Spleen (tissue), 7 donors: ENCODE measurements at regions not wholly inside any gene's neighbourhood (a gene's known extent, or its start where the extent isn't known, plus 50 kb on each side); places are given as distances from the start of the nearest gene placed in this dataset.

Source experiments
- CTCF ChIP-seq, 11 experiments: fragments of 200-600 bp in 7 of 11; fragments of 450-650 bp in 4 of 11; sonication (generic) in 4 of 11; IDR thresholded peaks in 8 of 11; conservative IDR thresholded peaks in 3 of 11; 1 replicate in 7 of 11; 2 replicates in 4 of 11; pipeline versions ENCODE4 v1.4.0 to v1.8.0; 2016 to 2021; ENCODE audit warnings: antibody characterized with exemption in 11 of 11, inconsistent platforms in 4 of 11, mild to moderate bottlenecking in 1 of 11
- POLR2AphosphoS5 ChIP-seq, 3 donors: sonication (generic); formaldehyde crosslinking; IDR thresholded peaks; one replicate each; pipeline ENCODE4 v1.5.1; 2017; ENCODE audit warnings: antibody characterized with exemption in 3 of 3
- donor health status: DM: no; HTN: no; CAD: no; lungs with moderate emphysema.
- donor health status: DM: no; HTN: no; CAD: no.
- donor health status: DM: no; HTN: no; CAD: no.

GRCh38 chr3:30439451-30440053 is 166.8 kb upstream of the TGFBR2 start:
- TF ChIP-seq CTCF (IDR thresholded peaks at IDR 0.05 in 8 of 11, conservative IDR thresholded peaks at IDR 0.05 in 3 of 11) (no peak), POLR2AphosphoS5 (IDR thresholded peaks at IDR 0.05) (no peak)
